Naive thymus-derived CD4-positive, alpha-beta T cell (primary cell): ENCODE measurements at regions not wholly inside any gene's neighbourhood (a gene's known extent, or its start where the extent isn't known, plus 50 kb on each side); places are given as distances from the start of the nearest gene placed in this dataset.

Experiments
- ATAC-seq: fragments of 150-1000 bp; cut with Tn5 transposase; 2 replicates; pipeline ENCODE4 v1.10.0; 2021; ENCODE audit warnings: mild to moderate bottlenecking, moderate library complexity
- CTCF ChIA-PET: fragments of 350-600 bp; sonication (Branson Sonifier 250); formaldehyde crosslinking; loops from one replicate; lab custom pipeline; 2021; ENCODE audit warnings: antibody characterized with exemption; lab: Charles Lee
- POLR2A ChIA-PET: fragments of 350-600 bp; sonication (Branson Sonifier 250); formaldehyde crosslinking; loops from one replicate; lab custom pipeline; 2021; ENCODE audit warnings: antibody characterized with exemption, inconsistent platforms; lab: Charles Lee
- DNase-seq, 9 donors: peaks; one replicate each; pipeline versions ENCODE4 v3.0.0 to v3.0.0-alpha.2; 2020 to 2022; ENCODE audit warnings: mixed read lengths in 1 of 9
- H3K27ac ChIP-seq: one replicate; pipeline ENCODE4 v1.7.0; 2013; ENCODE audit warnings: mild to moderate bottlenecking, low read depth, low read length, moderate library complexity
- H3K27me3 ChIP-seq, 2 donors: one replicate each; pipeline ENCODE4 v1.7.0; 2013; ENCODE audit warnings: low read length in 2 of 2, mild to moderate bottlenecking in 2 of 2, moderate library complexity in 2 of 2; ENCODE audit not compliant: control insufficient read depth in 2 of 2, insufficient read depth in 2 of 2
- H3K36me3 ChIP-seq, 3 experiments: 1 replicate in 2 of 3; 2 replicates in 1 of 3; pipeline ENCODE4 v1.7.0; 2013; ENCODE audit warnings: low read length in 3 of 3, mild to moderate bottlenecking in 3 of 3, moderate library complexity in 1 of 3; ENCODE audit not compliant: insufficient read depth in 3 of 3, control insufficient read depth in 2 of 3
- H3K4me1 ChIP-seq, 2 donors: one replicate each; pipeline ENCODE4 v1.7.0; 2013; ENCODE audit warnings: low read length in 2 of 2, mild to moderate bottlenecking in 2 of 2, moderate library complexity in 1 of 2; ENCODE audit not compliant: control insufficient read depth in 2 of 2, insufficient read depth in 2 of 2
- H3K4me3 ChIP-seq: 2 replicates; pipeline ENCODE4 v1.7.0; 2013; ENCODE audit warnings: mild to moderate bottlenecking, low read length
- H3K9me3 ChIP-seq, 3 experiments: 1 replicate in 2 of 3; 2 replicates in 1 of 3; pipeline ENCODE4 v1.7.0; 2013; ENCODE audit warnings: low read length in 3 of 3; ENCODE audit not compliant: control insufficient read depth in 2 of 3
- H3K27ac Mint-ChIP-seq, 9 donors: one replicate each; pipeline ENCODE4 v1.8.0; 2020 to 2022; ENCODE audit warnings: mixed read lengths in 9 of 9, mild to moderate bottlenecking in 8 of 9, moderate library complexity in 5 of 9, inconsistent platforms in 2 of 9
- H3K27me3 Mint-ChIP-seq, 5 donors: one replicate each; pipeline ENCODE4 v1.8.0; 2021 to 2022; ENCODE audit warnings: mixed read lengths in 5 of 5, mild to moderate bottlenecking in 1 of 5
- H3K36me3 Mint-ChIP-seq, 5 donors: one replicate each; pipeline ENCODE4 v1.8.0; 2020 to 2022; ENCODE audit warnings: mixed read lengths in 5 of 5, mild to moderate bottlenecking in 3 of 5, inconsistent platforms in 1 of 5
- H3K4me1 Mint-ChIP-seq, 7 donors: one replicate each; pipeline ENCODE4 v1.8.0; 2020 to 2022; ENCODE audit warnings: mixed read lengths in 7 of 7, mild to moderate bottlenecking in 3 of 7, inconsistent platforms in 1 of 7
- H3K4me3 Mint-ChIP-seq, 10 donors: one replicate each; pipeline ENCODE4 v1.8.0; 2020 to 2022; ENCODE audit warnings: mild to moderate bottlenecking in 10 of 10, mixed read lengths in 10 of 10, moderate library complexity in 6 of 10, inconsistent platforms in 2 of 10
- H3K9me3 Mint-ChIP-seq, 11 donors: one replicate each; pipeline ENCODE4 v1.8.0; 2020 to 2022; ENCODE audit warnings: mixed read lengths in 11 of 11, mild to moderate bottlenecking in 4 of 11, inconsistent platforms in 1 of 11, moderate library complexity in 1 of 11
- intact Hi-C, 2 donors: fragments of 100-400 bp; cut with micrococcal nuclease; formaldehyde crosslinking; loops; one replicate each; pipeline ENCODE4 v1.15.1; 2023

GRCh38 chr10:91567815-91568214 lies 65.1 kb downstream of the PPP1R3C start:
- CTCF ChIA-PET = no interaction called here
- Histone ChIP-seq H3K27ac (no peak overlapping the region), H3K4me1 (no peaks in the 10 kb centered on the region), H3K36me3 (no peaks in the 10 kb centered on the region), H3K9me3 (no peaks in the 10 kb centered on the region), H3K4me3 (no peak overlapping the region), H3K27me3 (no peaks in the 10 kb centered on the region)
- no peak overlapping the region for H3K4me3 Mint-ChIP-seq
- intact Hi-C loops = no loop called here
- no peak overlapping the region for H3K27ac Mint-ChIP-seq
- H3K36me3 Mint-ChIP-seq = peaks cover 0 to 4% (median 0%) of the 10 kb centered on the region in 5 donors
- peaks cover 0 to 1% (median 0%) of the 10 kb centered on the region in 7 donors for H3K4me1 Mint-ChIP-seq
- POLR2A ChIA-PET = no interaction called here
- H3K27me3 Mint-ChIP-seq = peaks cover 0 to 6% (median 1%) of the 10 kb centered on the region in 5 donors
- peaks cover 0 to 3% (median 0%) of the 10 kb centered on the region in 11 donors for H3K9me3 Mint-ChIP-seq
- DNase-seq (no peak), ATAC-seq (no peak)

GRCh38 chr10:91566115-91566514 lies 66.8 kb downstream of the PPP1R3C start:
- Histone ChIP-seq H3K36me3 (no peaks in the 10 kb centered on the region), H3K27ac (no peak overlapping the region), H3K4me3 (no peak overlapping the region), H3K27me3 (no peaks in the 10 kb centered on the region), H3K9me3 (no peaks in the 10 kb centered on the region), H3K4me1 (no peaks in the 10 kb centered on the region)
- no peak for ATAC-seq
- peaks cover under 1 to 13% (median 2%) of the 10 kb centered on the region in 5 donors for H3K27me3 Mint-ChIP-seq
- H3K4me1 Mint-ChIP-seq = peaks cover 0 to 1% (median 0%) of the 10 kb centered on the region in 7 donors
- POLR2A ChIA-PET = no interaction called here
- H3K4me3 Mint-ChIP-seq = no peak overlapping the region
- H3K36me3 Mint-ChIP-seq = peaks cover 0 to 4% (median 0%) of the 10 kb centered on the region in 5 donors
- CTCF ChIA-PET = no interaction called here
- no peak overlapping the region for H3K27ac Mint-ChIP-seq
- peaks cover 0 to 3% (median 0%) of the 10 kb centered on the region in 11 donors for H3K9me3 Mint-ChIP-seq
- intact Hi-C loops = no loop called here
- DNase-seq = no peak

- Histone ChIP-seq H3K27me3 (no peaks in the 10 kb centered on the region), H3K36me3 (no peaks in the 10 kb centered on the region), H3K4me1 (no peaks in the 10 kb centered on the region), H3K27ac (no peak overlapping the region), H3K9me3 (no peaks in the 10 kb centered on the region), H3K4me3 (no peak overlapping the region)
- intact Hi-C loops = no loop called here
- Mint-ChIP-seq H3K27me3 (peaks cover 1 to 17% (median 6%) of the 10 kb centered on the region in 5 donors), H3K9me3 (peaks cover 0 to 7% (median 0%) of the 10 kb centered on the region in 11 donors), H3K4me3 (no peak overlapping the region), H3K27ac (peak overlapping the region in 1 of 9 donors; percentile 26), H3K4me1 (peaks cover 0 to 1% (median 0%) of the 10 kb centered on the region in 7 donors), H3K36me3 (peaks cover 0 to 4% (median 0%) of the 10 kb centered on the region in 5 donors)
- POLR2A ChIA-PET = no interaction called here
- DNase-seq (no peak), ATAC-seq (no peak)
- CTCF ChIA-PET = no interaction called here
Measured at GRCh38 chr10:91565226-91565625, 67.6 kb downstream of the PPP1R3C start.

- Histone ChIP-seq H3K9me3 (no peaks in the 10 kb centered on the region), H3K4me3 (no peak overlapping the region), H3K27me3 (no peaks in the 10 kb centered on the region), H3K4me1 (no peaks in the 10 kb centered on the region), H3K36me3 (no peaks in the 10 kb centered on the region), H3K27ac (no peak overlapping the region)
- Mint-ChIP-seq H3K4me1 (peaks cover 0 to 1% (median 0%) of the 10 kb centered on the region in 7 donors), H3K36me3 (peaks cover 0 to 4% (median 0%) of the 10 kb centered on the region in 5 donors), H3K4me3 (no peak overlapping the region), H3K27me3 (peaks cover 1 to 17% (median 6%) of the 10 kb centered on the region in 5 donors), H3K27ac (no peak overlapping the region), H3K9me3 (peaks cover 0 to 7% (median 0%) of the 10 kb centered on the region in 11 donors)
- ATAC-seq (no peak), DNase-seq (no peak)
- POLR2A ChIA-PET = no interaction called here
- intact Hi-C loops = no loop called here
- CTCF ChIA-PET = no interaction called here
Measured at GRCh38 chr10:91564508-91564907, 68.4 kb downstream of the PPP1R3C start.
